LHCN-M2 (cell line): ENCODE measurements at regions not wholly inside any gene's neighbourhood (a gene's known extent, or its start where the extent isn't known, plus 50 kb on each side); places are given as distances from the start of the nearest gene placed in this dataset.

Experiments
- DNase-seq: peaks from one replicate; pipeline ENCODE4 v3.0.0-alpha.2; 2012; ENCODE audit warnings: low read depth

DNA sequence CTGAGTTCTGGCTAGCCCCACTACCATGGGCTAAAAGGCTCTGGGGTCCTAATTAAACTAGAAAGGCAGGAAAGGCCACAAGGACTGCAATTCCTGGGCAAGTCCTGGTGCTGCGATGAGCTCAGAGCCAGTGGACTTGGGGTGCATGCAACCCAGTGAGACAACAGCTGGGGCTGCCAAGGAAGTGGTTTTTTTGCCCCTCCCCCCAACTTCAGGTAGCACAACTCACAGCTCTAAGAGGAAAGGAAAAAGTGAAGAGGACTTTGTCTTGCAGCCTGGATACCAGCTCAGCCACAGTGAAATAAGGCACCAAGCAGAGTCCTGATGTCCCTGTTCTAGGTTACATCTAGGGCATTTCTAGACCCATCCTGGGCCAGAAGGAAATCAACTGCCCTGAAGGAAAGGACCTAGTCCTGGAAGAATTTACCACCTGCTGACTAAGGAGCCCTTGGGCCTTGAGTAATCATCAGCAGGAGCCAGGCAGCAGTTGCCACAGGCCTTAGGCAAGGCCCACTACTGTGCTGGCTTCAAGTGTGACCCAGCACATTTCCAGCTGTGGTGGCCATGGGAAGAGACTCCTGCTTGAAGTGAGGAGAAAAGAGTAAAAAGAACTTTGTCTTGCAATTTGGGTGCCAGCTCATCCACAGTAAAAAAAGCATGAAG is 358.4 kb downstream of the BTBD3 start:
- no peak for DNase-seq

DNA sequence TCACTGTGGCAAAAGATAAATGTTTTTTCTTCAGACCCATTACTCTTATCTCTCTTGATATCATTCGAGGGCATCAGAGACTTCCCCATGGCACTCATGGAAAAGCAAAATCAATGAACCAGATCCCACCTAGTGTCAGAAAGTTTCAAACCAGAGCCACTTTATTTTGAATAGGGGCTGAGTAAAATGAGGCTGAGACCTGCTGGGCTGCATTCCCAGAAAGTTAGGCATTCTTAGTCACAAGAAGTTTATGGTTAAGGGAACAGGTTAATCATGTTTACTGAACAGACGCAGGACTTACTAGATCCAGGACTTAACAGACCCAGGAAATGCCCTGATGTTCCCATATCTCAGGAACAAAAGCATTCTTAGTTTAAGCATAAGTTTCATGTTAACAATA is 369.9 kb downstream of the BTBD3 start:
- no peak for DNase-seq

GRCh38 chr20:12289465-12289864 is 371.8 kb downstream of the BTBD3 start:
- DNase-seq = no peak

DNA sequence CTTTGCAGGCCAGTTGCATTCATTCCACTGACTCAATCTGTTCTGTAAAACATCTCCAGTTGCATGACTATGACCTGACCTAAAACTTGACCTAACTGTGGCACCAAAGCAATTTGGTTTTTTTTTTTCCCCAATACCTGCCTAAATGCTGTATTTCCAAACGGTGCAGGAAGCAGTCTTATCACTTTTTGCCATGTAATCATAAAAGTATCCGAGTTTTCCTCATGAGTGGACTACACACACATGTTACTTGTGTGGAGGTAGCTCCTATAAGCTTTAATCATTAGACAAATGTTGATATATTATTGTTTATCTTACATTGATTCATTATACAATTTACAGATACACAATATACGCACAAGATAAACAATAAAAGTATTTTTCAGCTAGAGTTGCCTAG is 373.7 kb downstream of the BTBD3 start:
- no peak for DNase-seq

- DNase-seq = no peak
Observed at GRCh38 chr20:12293900-12294299, 376.2 kb downstream of the BTBD3 start.

GRCh38 chr20:12294678-12295077 is 377.0 kb downstream of the BTBD3 start:
- DNase-seq = no peak

DNA sequence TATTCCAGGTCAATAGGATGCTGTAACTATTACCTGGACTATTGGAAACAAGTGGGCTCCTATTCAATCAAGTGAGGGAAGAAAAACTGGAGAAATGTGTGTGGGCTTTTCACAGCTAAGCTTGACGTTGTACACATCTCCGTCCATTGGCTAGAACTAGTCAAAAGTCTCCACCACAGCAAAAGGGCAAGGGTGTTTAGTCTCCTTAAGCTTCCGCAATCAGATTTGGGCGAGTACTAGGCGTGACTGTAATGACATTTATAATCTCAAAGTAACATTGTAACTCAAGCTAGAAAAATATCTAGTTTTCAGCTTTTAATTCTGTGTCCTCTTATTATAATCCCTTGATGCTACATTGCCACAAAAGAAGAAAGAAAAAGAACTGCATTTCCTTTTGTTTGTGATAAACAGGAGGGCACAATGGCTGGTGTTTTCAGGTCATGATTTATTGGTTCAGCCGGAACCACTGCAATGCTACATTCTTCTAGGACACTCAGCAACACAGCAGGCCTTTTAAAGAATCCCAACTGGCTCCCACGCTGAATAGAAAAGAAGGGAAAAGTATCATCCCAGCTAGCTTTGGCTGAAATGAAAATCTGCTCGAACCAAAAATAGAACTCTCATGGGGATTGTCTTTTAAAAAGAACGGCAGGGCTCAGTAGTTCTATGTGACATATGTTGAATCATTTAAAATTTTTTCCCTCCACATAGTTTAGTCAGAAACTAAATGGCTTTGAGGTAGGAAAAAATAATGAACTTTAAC is 387.7 kb downstream of the BTBD3 start:
- no peak for DNase-seq

- no peak for DNase-seq
Observed at GRCh38 chr20:12306107-12306506, 388.4 kb downstream of the BTBD3 start.

- DNase-seq = no peak
Observed at GRCh38 chr20:12311094-12311865, 393.6 kb downstream of the BTBD3 start.

DNA sequence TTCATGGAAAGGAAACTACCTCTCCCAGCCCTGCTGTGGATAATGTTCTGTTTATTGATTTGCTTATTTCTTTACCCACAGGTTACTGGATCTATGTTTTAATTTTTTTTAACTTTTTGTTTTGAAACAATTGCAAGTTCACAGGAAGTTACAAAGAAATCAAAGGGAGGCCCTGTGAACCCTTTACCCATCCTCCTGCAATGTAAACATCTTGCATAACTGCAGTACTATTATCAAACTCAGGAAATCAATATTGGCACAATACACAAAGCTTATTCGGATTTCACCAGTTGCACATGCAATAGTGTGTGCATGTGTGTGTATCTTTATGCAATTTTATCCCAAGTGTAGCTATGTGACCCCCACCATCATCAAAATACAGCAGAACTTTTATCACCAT is 398.0 kb downstream of the BTBD3 start:
- no peak for DNase-seq

GRCh38 chr20:12316794-12317193 is 399.1 kb downstream of the BTBD3 start:
- no peak for DNase-seq

GRCh38 chr20:12317433-12317832 is 399.7 kb downstream of the BTBD3 start:
- DNase-seq = no peak

- DNase-seq = no peak
Observed at GRCh38 chr20:12318043-12318442, 400.4 kb downstream of the BTBD3 start.

DNA sequence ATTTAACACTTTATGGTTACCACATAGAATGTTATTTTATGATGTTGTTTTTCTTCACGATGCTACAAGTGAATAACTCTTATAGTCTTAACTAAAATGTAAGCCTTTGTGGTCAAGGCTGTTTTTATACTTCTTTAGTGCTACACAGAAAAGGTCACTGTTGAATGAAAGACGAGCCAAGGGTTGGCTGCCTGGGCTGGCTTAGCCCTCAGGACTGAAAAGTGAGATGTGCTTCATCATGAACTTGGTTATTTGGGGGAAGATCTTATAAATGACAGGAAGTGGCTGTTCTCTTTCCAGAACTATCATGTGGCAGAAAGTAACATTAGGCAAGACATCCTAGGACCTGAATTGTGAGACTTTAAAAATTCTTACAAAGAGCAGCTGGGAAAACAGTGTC is 404.0 kb downstream of the BTBD3 start:
- no peak for DNase-seq

DNA sequence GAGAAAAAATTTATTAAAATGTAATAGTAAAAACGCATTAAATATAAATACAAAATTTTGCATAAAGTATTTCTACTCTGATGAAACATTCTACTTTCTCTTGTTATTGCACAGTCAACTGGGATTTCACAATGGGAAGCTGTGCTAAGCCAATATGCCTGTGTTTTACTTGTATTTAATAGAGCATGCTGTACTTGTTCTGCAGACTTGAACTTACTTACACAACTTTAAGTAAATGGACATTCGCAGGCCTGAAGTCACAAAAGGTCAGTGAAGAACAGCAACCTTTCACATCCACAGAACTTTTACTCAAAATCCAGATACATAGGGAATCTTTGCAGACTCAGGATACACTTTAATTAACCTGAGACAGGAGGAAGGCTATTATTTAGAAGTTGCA is 409.5 kb downstream of the BTBD3 start:
- no peak for DNase-seq

GRCh38 chr20:12331236-12331635 is 413.5 kb downstream of the BTBD3 start:
- no peak for DNase-seq

GRCh38 chr20:12337601-12338000 is 419.9 kb downstream of the BTBD3 start:
- no peak for DNase-seq

- DNase-seq = no peak
Observed at GRCh38 chr20:12345978-12346377, 428.3 kb downstream of the BTBD3 start.

- no peak for DNase-seq
Observed at GRCh38 chr20:12353842-12354241, 436.1 kb downstream of the BTBD3 start.

DNA sequence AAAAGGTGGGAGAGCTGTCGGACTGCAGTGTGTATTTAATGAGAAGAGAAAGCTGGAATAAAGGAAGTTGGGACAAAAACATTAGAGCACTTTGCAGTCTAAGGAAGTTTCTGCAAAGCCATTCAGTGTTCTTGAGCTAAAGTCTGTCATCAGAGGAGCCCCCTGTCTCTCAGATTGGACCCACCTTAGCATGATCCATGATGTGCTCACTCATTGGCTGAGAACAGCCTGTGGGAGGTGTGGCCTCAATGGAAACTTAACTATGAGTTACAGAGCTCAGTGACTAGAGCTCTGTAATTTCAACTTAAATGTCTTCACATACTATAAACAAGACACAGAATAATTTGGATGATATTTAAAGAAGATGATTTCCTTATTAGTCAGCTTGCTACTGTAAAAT is 437.0 kb downstream of the BTBD3 start:
- no peak for DNase-seq

DNA sequence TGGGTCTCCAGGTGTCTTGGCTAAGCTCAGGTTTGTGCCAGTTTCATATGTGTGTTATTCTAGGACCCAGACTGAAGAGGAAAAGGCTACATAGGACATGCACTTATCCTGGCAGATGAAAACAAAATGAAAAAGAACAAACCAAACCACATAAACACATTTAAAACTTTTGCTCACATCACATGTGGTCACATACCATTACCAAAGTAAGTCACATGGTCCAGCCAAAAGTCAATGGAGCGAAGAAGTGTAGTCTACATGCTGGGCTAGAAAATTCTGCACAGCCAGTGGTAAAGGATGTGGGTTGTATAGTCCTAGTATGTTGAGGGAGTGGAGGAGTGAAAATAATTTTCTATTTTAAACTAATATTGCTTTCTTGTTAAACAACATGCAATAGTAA is 437.5 kb downstream of the BTBD3 start:
- no peak for DNase-seq

- no peak for DNase-seq
Observed at GRCh38 chr20:12358006-12358654, 440.4 kb downstream of the BTBD3 start.
